SK-N-SH treated with all-trans-retinoic acid at 6 μM for 48 hours (cell line): ENCODE measurements at regions not wholly inside any gene's neighbourhood (a gene's known extent, or its start where the extent isn't known, plus 50 kb on each side); places are given as distances from the start of the nearest gene placed in this dataset.

Source experiments
- ARNTL ChIP-seq: fragments of 450-650 bp; formaldehyde crosslinking; IDR thresholded peaks from 2 replicates; pipeline ENCODE4 v1.5.0; 2020; ENCODE audit warnings: low read depth, mild to moderate bottlenecking, moderate library complexity, borderline replicate concordance
- CREB5 ChIP-seq: fragments of 250-450 bp; sonication (Bioruptor Pico); IDR thresholded peaks from 2 replicates; pipeline ENCODE4 v1.5.1; 2020; ENCODE audit warnings: low read depth, mild to moderate bottlenecking, moderate library complexity
- CSDC2 ChIP-seq: fragments of 250-450 bp; sonication (Bioruptor Pico); IDR thresholded peaks from 2 replicates; pipeline ENCODE4 v1.5.0; 2020; ENCODE audit warnings: mild to moderate bottlenecking, moderate library complexity
- ISL1 ChIP-seq: fragments of 250-450 bp; sonication (Bioruptor Pico); IDR thresholded peaks from 2 replicates; pipeline ENCODE4 v2.1.2; 2022; ENCODE audit warnings: mild to moderate bottlenecking, moderate library complexity
- OSR1 ChIP-seq: fragments of 250-450 bp; sonication (Bioruptor Pico); IDR thresholded peaks from 2 replicates; pipeline ENCODE4 v1.8.0; 2022; ENCODE audit warnings: moderate library complexity, mild to moderate bottlenecking, inconsistent platforms
- POU6F1 ChIP-seq: fragments of 250-450 bp; sonication (Bioruptor Pico); IDR thresholded peaks from 2 replicates; pipeline ENCODE4 v1.8.0; 2021; ENCODE audit warnings: low read depth, mild to moderate bottlenecking, moderate library complexity, borderline replicate concordance
- PPARA ChIP-seq: fragments of 250-450 bp; sonication (Bioruptor Pico); IDR thresholded peaks from 2 replicates; pipeline ENCODE4 v1.5.0; 2020; ENCODE audit warnings: mild to moderate bottlenecking, borderline replicate concordance
- SNAI2 ChIP-seq: fragments of 250-450 bp; sonication (Bioruptor Pico); IDR thresholded peaks from 2 replicates; pipeline ENCODE4 v1.5.0; 2020; ENCODE audit warnings: mild to moderate bottlenecking, moderate library complexity
- TOX ChIP-seq: fragments of 250-450 bp; sonication (Bioruptor Pico); IDR thresholded peaks from 2 replicates; pipeline ENCODE4 v1.8.0; 2021; ENCODE audit warnings: mild to moderate bottlenecking, moderate library complexity, borderline replicate concordance
- ZFP3 ChIP-seq: fragments of 250-450 bp; sonication (Bioruptor Pico); IDR thresholded peaks from 2 replicates; pipeline ENCODE4 v1.5.0; 2020; ENCODE audit warnings: mild to moderate bottlenecking, moderate library complexity
- ZFP30 ChIP-seq: fragments of 450-650 bp; formaldehyde crosslinking; IDR thresholded peaks from 2 replicates; pipeline ENCODE4 v1.5.0; 2022; ENCODE audit warnings: mild to moderate bottlenecking, moderate library complexity
- ZNF565 ChIP-seq: fragments of 450-650 bp; formaldehyde crosslinking; conservative IDR thresholded peaks from 2 replicates; pipeline ENCODE4 v1.5.0; 2020; ENCODE audit warnings: low read depth, mild to moderate bottlenecking, moderate library complexity
- ZNF70 ChIP-seq: fragments of 450-650 bp; formaldehyde crosslinking; IDR thresholded peaks from 2 replicates; pipeline ENCODE4 v1.5.0; 2020; ENCODE audit warnings: mild to moderate bottlenecking, moderate library complexity
- TF ChIP-seq, protein P1 (sequence below): fragments of 250-450 bp; sonication (Bioruptor Pico); IDR thresholded peaks from 2 replicates; pipeline ENCODE4 v1.8.0; 2020; ENCODE audit warnings: mild to moderate bottlenecking, moderate library complexity, borderline replicate concordance

GRCh38 chr1:96944432-96945092 is 223.0 kb downstream of the PTBP2 start:
- TF ChIP-seq SNAI2 (CRISPR knock-in tag): no peak
- no peak for TF ChIP-seq CSDC2 (CRISPR knock-in tag)
- no peak for TF ChIP-seq OSR1 (CRISPR knock-in tag)
- no peak for TF ChIP-seq ARNTL (CRISPR knock-in tag)
- no peak for TF ChIP-seq ZFP3 (CRISPR knock-in tag)
- TF ChIP-seq, protein P1, sequence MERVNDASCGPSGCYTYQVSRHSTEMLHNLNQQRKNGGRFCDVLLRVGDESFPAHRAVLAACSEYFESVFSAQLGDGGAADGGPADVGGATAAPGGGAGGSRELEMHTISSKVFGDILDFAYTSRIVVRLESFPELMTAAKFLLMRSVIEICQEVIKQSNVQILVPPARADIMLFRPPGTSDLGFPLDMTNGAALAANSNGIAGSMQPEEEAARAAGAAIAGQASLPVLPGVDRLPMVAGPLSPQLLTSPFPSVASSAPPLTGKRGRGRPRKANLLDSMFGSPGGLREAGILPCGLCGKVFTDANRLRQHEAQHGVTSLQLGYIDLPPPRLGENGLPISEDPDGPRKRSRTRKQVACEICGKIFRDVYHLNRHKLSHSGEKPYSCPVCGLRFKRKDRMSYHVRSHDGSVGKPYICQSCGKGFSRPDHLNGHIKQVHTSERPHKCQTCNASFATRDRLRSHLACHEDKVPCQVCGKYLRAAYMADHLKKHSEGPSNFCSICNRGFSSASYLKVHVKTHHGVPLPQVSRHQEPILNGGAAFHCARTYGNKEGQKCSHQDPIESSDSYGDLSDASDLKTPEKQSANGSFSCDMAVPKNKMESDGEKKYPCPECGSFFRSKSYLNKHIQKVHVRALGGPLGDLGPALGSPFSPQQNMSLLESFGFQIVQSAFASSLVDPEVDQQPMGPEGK (CRISPR knock-in tag): no peak
- no peak for TF ChIP-seq TOX (CRISPR knock-in tag)
- no peak for TF ChIP-seq CREB5 (CRISPR knock-in tag)
- no peak for TF ChIP-seq ZNF565 (CRISPR knock-in tag)
- TF ChIP-seq PPARA (CRISPR knock-in tag): no peak
- no peak for TF ChIP-seq ISL1 (CRISPR knock-in tag)
- TF ChIP-seq POU6F1 (CRISPR knock-in tag): no peak
- TF ChIP-seq ZNF70: no peak
- no peak for TF ChIP-seq ZFP30
